ENCODE measurements at regions not wholly inside any gene's neighbourhood (a gene's known extent, or its start where the extent isn't known, plus 50 kb on each side); places are given as distances from the start of the nearest gene placed in this dataset.
A peak's percentile ranks its signal among the peaks of the same experiment; 100 is the strongest.

DNA sequence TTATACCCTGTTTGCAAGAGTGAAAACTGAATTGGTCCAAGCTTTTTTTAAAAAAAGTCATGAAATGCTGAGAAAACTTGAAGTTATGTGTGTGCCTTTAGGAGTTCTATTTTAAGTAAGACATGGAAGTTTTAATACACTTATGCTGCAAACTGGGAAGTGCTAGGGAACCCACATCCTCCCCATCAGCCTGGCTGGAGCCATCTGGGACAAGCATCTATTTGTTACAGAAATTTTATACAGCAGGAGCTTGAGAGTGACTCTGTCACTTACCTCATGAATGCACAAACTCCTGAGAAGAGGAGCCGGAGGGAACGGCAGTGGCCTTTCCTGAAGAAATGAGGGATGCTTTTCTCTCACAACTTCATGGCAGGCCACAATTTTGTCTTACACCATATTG lies 78.2 kb upstream of the SLC44A3 start:
- Histone ChIP-seq H4K20me1 (ENCODE audit: insufficient read depth) (no peaks in the 10 kb centered on the region), H3K27me3 (ENCODE audit: insufficient read depth, low read depth) (no peaks in the 10 kb centered on the region), H3K9me3 (ENCODE audit: insufficient read depth, low read depth) (0 out of 2 replicates have a peak, but pooled peaks cover 10% of the 10 kb centered on the region), H3K36me3 (ENCODE audit: low read depth) (peaks cover 5% of the 10 kb centered on the region; the same call in 1 of the 2 replicates), H3K79me2 (ENCODE audit: low read depth) (no peaks in the 10 kb centered on the region), H3F3A (ENCODE audit: insufficient read depth, low read depth) (peaks cover 6% of the 10 kb centered on the region; the same call in 1 of the 2 replicates), H3K4me2 (no peak overlapping the region), H2AFZ (no peak overlapping the region), H3K9me2 (ENCODE audit: insufficient read depth) (no peaks in the 10 kb centered on the region), H3K4me3 (no peak overlapping the region), H3K27ac (no peak overlapping the region), H3K4me1 (replicated peaks; ENCODE audit: insufficient read depth) (peaks cover 24% of the 10 kb centered on the region)
- POLR2A ChIA-PET (ENCODE audit: unreplicated experiment) = no interaction called here
- intact Hi-C loops (cut with micrococcal nuclease; ENCODE audit: unreplicated experiment) = no loop called here
- CTCF ChIA-PET = no interaction called here
- DNase-seq = no peak
- BruUV-seq (replicated peaks) = no TSS peak
- TF ChIP-seq, protein P1, sequence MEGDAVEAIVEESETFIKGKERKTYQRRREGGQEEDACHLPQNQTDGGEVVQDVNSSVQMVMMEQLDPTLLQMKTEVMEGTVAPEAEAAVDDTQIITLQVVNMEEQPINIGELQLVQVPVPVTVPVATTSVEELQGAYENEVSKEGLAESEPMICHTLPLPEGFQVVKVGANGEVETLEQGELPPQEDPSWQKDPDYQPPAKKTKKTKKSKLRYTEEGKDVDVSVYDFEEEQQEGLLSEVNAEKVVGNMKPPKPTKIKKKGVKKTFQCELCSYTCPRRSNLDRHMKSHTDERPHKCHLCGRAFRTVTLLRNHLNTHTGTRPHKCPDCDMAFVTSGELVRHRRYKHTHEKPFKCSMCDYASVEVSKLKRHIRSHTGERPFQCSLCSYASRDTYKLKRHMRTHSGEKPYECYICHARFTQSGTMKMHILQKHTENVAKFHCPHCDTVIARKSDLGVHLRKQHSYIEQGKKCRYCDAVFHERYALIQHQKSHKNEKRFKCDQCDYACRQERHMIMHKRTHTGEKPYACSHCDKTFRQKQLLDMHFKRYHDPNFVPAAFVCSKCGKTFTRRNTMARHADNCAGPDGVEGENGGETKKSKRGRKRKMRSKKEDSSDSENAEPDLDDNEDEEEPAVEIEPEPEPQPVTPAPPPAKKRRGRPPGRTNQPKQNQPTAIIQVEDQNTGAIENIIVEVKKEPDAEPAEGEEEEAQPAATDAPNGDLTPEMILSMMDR (conservative IDR thresholded peaks at IDR 0.05) = no peak
- TF ChIP-seq EZH2 (IDR thresholded peaks at IDR 0.05; ENCODE audit: low read depth) = no peak

DNA sequence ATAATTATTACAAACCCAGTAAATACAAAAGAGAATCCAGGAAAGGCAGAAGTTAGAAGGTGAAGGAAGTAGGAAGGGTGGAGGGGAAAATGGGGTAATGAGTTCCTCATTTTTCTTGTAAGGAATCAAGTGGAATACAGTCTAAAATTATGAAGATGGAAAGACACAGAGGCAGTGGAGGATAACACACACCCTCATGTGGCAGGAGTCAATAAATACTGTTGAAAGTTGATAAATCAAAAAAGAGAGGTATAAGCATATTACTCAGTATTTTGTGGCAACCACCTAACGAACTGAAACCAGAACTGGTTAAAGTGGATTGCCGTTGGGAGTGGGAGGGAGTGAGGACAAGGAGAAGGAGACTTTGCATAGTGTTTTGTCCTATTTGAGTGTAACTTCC lies 78.6 kb upstream of the SLC44A3 start:
- no TSS peak for BruUV-seq (replicated peaks)
- H3K36me3 ChIP-seq (ENCODE audit: low read depth) = peaks cover 5% of the 10 kb centered on the region; the same call in 1 of the 2 replicates
- no peak overlapping the region for H3K27ac ChIP-seq
- no peaks in the 10 kb centered on the region for H3K27me3 ChIP-seq (ENCODE audit: insufficient read depth, low read depth)
- H3K9me3 ChIP-seq (ENCODE audit: insufficient read depth, low read depth) = 0 out of 2 replicates have a peak, but pooled peaks cover 10% of the 10 kb centered on the region
- no peak overlapping the region for H3K4me3 ChIP-seq
- H3K79me2 ChIP-seq (ENCODE audit: low read depth) = no peaks in the 10 kb centered on the region
- CTCF ChIA-PET = no interaction called here
- POLR2A ChIA-PET (ENCODE audit: unreplicated experiment) = no interaction called here
- no peak for TF ChIP-seq EZH2 (IDR thresholded peaks at IDR 0.05; ENCODE audit: low read depth)
- TF ChIP-seq, protein P1 (conservative IDR thresholded peaks at IDR 0.05) = peak; percentile 28; the same call in 1 of the 2 replicates
- H3K9me2 ChIP-seq (ENCODE audit: insufficient read depth) = no peaks in the 10 kb centered on the region
- no peak for DNase-seq
- H4K20me1 ChIP-seq (ENCODE audit: insufficient read depth) = no peaks in the 10 kb centered on the region
- H2AFZ ChIP-seq = no peak overlapping the region
- H3K4me2 ChIP-seq = no peak overlapping the region
- H3F3A ChIP-seq (ENCODE audit: insufficient read depth, low read depth) = peaks cover 11% of the 10 kb centered on the region; the same call in 1 of the 2 replicates
- intact Hi-C loops (cut with micrococcal nuclease; ENCODE audit: unreplicated experiment) = no loop called here
- H3K4me1 ChIP-seq (replicated peaks; ENCODE audit: insufficient read depth) = peaks cover 25% of the 10 kb centered on the region

DNA sequence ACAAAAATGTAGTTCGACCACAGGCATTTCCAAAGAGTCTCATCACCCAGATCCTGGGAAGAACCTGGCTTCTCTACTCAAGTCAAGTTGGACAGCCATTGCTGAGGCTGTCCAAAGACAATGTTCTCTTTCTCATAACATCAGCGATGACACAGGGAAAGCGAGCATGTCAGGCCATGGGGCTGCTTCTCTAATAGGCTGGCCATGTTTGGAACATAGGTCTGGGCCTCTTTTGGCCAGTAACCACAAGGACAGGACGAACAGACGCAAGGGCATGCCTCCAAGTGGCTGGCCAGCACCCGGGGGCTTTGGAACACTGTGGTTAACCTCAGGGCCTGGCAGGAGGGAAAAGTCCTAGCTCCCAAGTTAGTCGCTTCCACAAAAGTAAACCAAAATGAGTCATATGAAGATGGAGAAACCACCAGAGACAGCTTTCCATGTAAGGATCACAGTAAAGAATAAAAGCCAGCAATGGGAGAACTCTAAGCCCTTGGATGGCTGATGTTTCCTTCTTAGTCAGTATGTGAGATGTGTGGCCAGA lies 80.6 kb upstream of the SLC44A3 start:
- Histone ChIP-seq H3K27me3 (ENCODE audit: insufficient read depth, low read depth) (no peaks in the 10 kb centered on the region), H3F3A (ENCODE audit: insufficient read depth, low read depth) (peaks cover 11% of the 10 kb centered on the region; the same call in 1 of the 2 replicates), H2AFZ (no peak overlapping the region), H3K4me1 (replicated peaks; ENCODE audit: insufficient read depth) (peaks cover 25% of the 10 kb centered on the region), H3K36me3 (ENCODE audit: low read depth) (peaks cover 5% of the 10 kb centered on the region; the same call in 1 of the 2 replicates), H3K9me2 (ENCODE audit: insufficient read depth) (no peaks in the 10 kb centered on the region), H3K27ac (peak overlapping the region; percentile 7; the same call in 1 of the 2 replicates), H3K79me2 (ENCODE audit: low read depth) (no peaks in the 10 kb centered on the region), H3K4me2 (no peak overlapping the region), H3K4me3 (no peak overlapping the region), H4K20me1 (ENCODE audit: insufficient read depth) (no peaks in the 10 kb centered on the region), H3K9me3 (ENCODE audit: insufficient read depth, low read depth) (0 out of 2 replicates have a peak, but pooled peaks cover 6% of the 10 kb centered on the region)
- BruUV-seq (replicated peaks) = no TSS peak
- intact Hi-C loops (cut with micrococcal nuclease; ENCODE audit: unreplicated experiment) = loop anchor here (1.0 kb wide), 1 partner anchor 26 kb away; no protein-coding TSS in a partner anchor
- POLR2A ChIA-PET (ENCODE audit: unreplicated experiment) = no interaction called here
- peak in 1 of 2 experiments; percentile 36 for DNase-seq
- CTCF ChIA-PET = interaction anchor here (0.7 kb wide), 1 partner anchor 133 kb away, joined by 7 read pairs; no protein-coding TSS in a partner anchor
- TF ChIP-seq EZH2 (IDR thresholded peaks at IDR 0.05; ENCODE audit: low read depth) = no peak
- TF ChIP-seq, protein P1 (conservative IDR thresholded peaks at IDR 0.05) = no peak

Measured in PC-9 (cell line).